Loucy (cell line): ENCODE measurements at regions not wholly inside any gene's neighbourhood (a gene's known extent, or its start where the extent isn't known, plus 50 kb on each side); places are given as distances from the start of the nearest gene placed in this dataset.

ENCODE experiments used
- EZH2phosphoT487 ChIP-seq: fragments of 200-600 bp; IDR thresholded peaks from 2 replicates; pipeline ENCODE4 v1.6.1; 2018; ENCODE audit warnings: antibody characterized with exemption, mild to moderate bottlenecking, moderate library complexity, borderline replicate concordance
- TF ChIP-seq, protein P1 (sequence below): fragments of 200-600 bp; sonication (generic); conservative IDR thresholded peaks from 2 replicates; pipeline ENCODE4 v1.5.1; 2014; ENCODE audit warnings: mild to moderate bottlenecking, antibody characterized with exemption, low read length

DNA sequence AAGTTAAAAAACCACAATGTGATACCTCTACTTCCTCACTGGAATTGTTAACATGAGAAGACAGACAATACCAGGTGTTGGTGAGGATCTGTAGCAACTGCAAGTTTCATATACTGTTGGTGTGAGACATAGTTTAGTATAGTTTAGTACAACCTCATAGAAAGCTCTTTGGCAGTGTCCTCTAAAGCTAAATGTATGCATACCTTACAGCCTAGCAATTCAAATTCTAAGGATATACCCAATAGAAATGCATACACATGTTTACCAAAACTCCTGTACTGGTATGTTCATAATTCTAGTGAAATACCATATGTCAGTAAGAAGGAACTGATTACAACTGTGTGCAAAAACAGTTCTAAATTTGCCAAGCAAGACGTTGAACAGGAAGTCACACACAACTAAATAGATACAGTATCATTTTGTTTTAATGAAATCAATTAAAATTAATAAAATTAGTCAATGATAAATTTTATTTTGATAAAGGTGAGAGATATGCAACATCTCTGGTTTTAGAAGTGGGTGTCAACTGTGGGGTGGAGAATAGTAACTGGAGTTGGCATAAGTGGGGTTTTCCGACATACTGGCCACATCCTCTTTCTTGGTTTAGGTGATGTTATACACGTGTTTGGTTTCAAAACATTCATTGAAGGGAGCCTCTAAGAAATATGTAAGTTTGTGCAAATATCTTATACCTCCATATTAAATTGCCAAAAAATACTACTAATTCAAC lies 450.7 kb downstream of the PTPRC start:
- TF ChIP-seq, protein P1, sequence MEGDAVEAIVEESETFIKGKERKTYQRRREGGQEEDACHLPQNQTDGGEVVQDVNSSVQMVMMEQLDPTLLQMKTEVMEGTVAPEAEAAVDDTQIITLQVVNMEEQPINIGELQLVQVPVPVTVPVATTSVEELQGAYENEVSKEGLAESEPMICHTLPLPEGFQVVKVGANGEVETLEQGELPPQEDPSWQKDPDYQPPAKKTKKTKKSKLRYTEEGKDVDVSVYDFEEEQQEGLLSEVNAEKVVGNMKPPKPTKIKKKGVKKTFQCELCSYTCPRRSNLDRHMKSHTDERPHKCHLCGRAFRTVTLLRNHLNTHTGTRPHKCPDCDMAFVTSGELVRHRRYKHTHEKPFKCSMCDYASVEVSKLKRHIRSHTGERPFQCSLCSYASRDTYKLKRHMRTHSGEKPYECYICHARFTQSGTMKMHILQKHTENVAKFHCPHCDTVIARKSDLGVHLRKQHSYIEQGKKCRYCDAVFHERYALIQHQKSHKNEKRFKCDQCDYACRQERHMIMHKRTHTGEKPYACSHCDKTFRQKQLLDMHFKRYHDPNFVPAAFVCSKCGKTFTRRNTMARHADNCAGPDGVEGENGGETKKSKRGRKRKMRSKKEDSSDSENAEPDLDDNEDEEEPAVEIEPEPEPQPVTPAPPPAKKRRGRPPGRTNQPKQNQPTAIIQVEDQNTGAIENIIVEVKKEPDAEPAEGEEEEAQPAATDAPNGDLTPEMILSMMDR: no peak
- TF ChIP-seq EZH2phosphoT487: no peak
